GM23338 (cell line): ENCODE measurements at regions not wholly inside any gene's neighbourhood (a gene's known extent, or its start where the extent isn't known, plus 50 kb on each side); places are given as distances from the start of the nearest gene placed in this dataset.

Experiments
- ATAC-seq: fragments of 200-7000 bp; cut with Tn5 transposase; 3 replicates; pipeline ENCODE4 v1.9.1; 2020
- DNase-seq: peaks from one replicate; pipeline ENCODE4 v3.0.0-alpha.2; 2015; ENCODE audit warnings: low spot score
- H2AFZ ChIP-seq: fragments of 200-600 bp; sonication (generic); 2 replicates; pipeline ENCODE4 v1.8.0; 2016; ENCODE audit warnings: antibody characterized with exemption, mild to moderate bottlenecking, moderate library complexity
- H3F3A ChIP-seq: fragments of 200-600 bp; sonication (generic); replicated peaks from 2 replicates; pipeline ENCODE4 v1.8.0; 2017; ENCODE audit warnings: antibody characterized with exemption, mixed run types, low read depth
- H3K27ac ChIP-seq: fragments of 200-600 bp; sonication (generic); 2 replicates; pipeline ENCODE4 v1.6.1; 2016; ENCODE audit warnings: low read depth
- H3K27me3 ChIP-seq: fragments of 200-600 bp; sonication (generic); 2 replicates; pipeline ENCODE4 v1.8.0; 2016; ENCODE audit warnings: mild to moderate bottlenecking, mixed run types, moderate library complexity; ENCODE audit not compliant: insufficient read depth
- H3K36me3 ChIP-seq: fragments of 200-600 bp; sonication (generic); 2 replicates; pipeline ENCODE4 v1.8.0; 2016; ENCODE audit warnings: mild to moderate bottlenecking; ENCODE audit not compliant: insufficient read depth
- H3K4me1 ChIP-seq: fragments of 200-600 bp; sonication (generic); 2 replicates; pipeline ENCODE4 v1.8.0; 2016; ENCODE audit warnings: mild to moderate bottlenecking, moderate library complexity; ENCODE audit not compliant: insufficient read depth
- H3K4me2 ChIP-seq: fragments of 200-600 bp; sonication (generic); 2 replicates; pipeline ENCODE4 v1.7.1; 2017; ENCODE audit warnings: mixed run types
- H3K4me3 ChIP-seq: fragments of 200-600 bp; sonication (generic); 2 replicates; pipeline ENCODE4 v1.6.1; 2016; ENCODE audit warnings: mixed run types
- H3K79me2 ChIP-seq: fragments of 200-600 bp; sonication (generic); replicated peaks from 2 replicates; pipeline ENCODE4 v1.8.0; 2017; ENCODE audit warnings: mild to moderate bottlenecking; ENCODE audit not compliant: insufficient read depth
- H3K9me2 ChIP-seq: fragments of 200-600 bp; sonication (generic); 2 replicates; pipeline ENCODE4 v1.8.0; 2017; ENCODE audit not compliant: insufficient read depth
- H4K20me1 ChIP-seq: fragments of 200-600 bp; sonication (generic); replicated peaks from 2 replicates; pipeline ENCODE4 v1.8.0; 2017; ENCODE audit warnings: mild to moderate bottlenecking; ENCODE audit not compliant: insufficient read depth
- H3K27ac Mint-ChIP-seq: 2 replicates; pipeline ENCODE4 v1.8.0; 2020; ENCODE audit warnings: inconsistent platforms, mild to moderate bottlenecking, moderate library complexity, mixed read lengths
- H3K27me3 Mint-ChIP-seq: 3 replicates; pipeline ENCODE4 v1.8.0; 2022; ENCODE audit warnings: low read depth, mild to moderate bottlenecking, moderate library complexity, mixed read lengths, inconsistent platforms; ENCODE audit not compliant: insufficient read depth, poor library complexity
- H3K36me3 Mint-ChIP-seq: 3 replicates; pipeline ENCODE4 v1.8.0; 2021; ENCODE audit warnings: low read depth, mild to moderate bottlenecking, inconsistent platforms, moderate library complexity, mixed read lengths
- H3K4me1 Mint-ChIP-seq: 3 replicates; pipeline ENCODE4 v1.8.0; 2020; ENCODE audit warnings: mild to moderate bottlenecking, inconsistent platforms, mixed read lengths
- H3K4me3 Mint-ChIP-seq: 3 replicates; pipeline ENCODE4 v1.8.0; 2021; ENCODE audit warnings: moderate library complexity, mild to moderate bottlenecking, inconsistent platforms, mixed read lengths
- H3K9me3 Mint-ChIP-seq: 3 replicates; pipeline ENCODE4 v1.8.0; 2020; ENCODE audit warnings: moderate library complexity, mild to moderate bottlenecking, inconsistent platforms, mixed read lengths
- CTCF ChIP-seq, 2 experiments: fragments of 200-600 bp in 1 of 2; sonication (generic) in 1 of 2; conservative IDR thresholded peaks; 2 replicates each; pipeline versions ENCODE4 v1.5.1 to v1.6.1; 2016 to 2017; ENCODE audit warnings: antibody characterized with exemption in 2 of 2, low read depth in 2 of 2, mild to moderate bottlenecking in 2 of 2, moderate library complexity in 1 of 2
- EZH2 ChIP-seq: fragments of 200-600 bp; sonication (generic); IDR thresholded peaks from one replicate; pipeline ENCODE4 v1.8.0; 2017; ENCODE audit warnings: antibody characterized with exemption, mild to moderate bottlenecking, low read depth; ENCODE audit not compliant: unreplicated experiment
- JUNB ChIP-seq: IDR thresholded peaks from one replicate; pipeline ENCODE4 v1.6.1; 2016; ENCODE audit warnings: antibody characterized with exemption; ENCODE audit not compliant: unreplicated experiment
- NANOG ChIP-seq: IDR thresholded peaks from 2 replicates; pipeline ENCODE4 v1.6.1; 2016; ENCODE audit warnings: antibody characterized with exemption, borderline replicate concordance
- POLR2AphosphoS5 ChIP-seq: IDR thresholded peaks from 2 replicates; pipeline ENCODE4 v1.6.1; 2016; ENCODE audit warnings: antibody characterized with exemption, low read depth
- ZNF114 ChIP-seq: fragments of 250-450 bp; sonication (Bioruptor Pico); IDR thresholded peaks from 2 replicates; pipeline ENCODE4 v1.5.0; 2020; ENCODE audit warnings: mild to moderate bottlenecking, moderate library complexity
- ZNF462 ChIP-seq: fragments of 250-450 bp; sonication (Bioruptor Pico); IDR thresholded peaks from 2 replicates; pipeline ENCODE4 v1.5.0; 2020; ENCODE audit warnings: mild to moderate bottlenecking, moderate library complexity

- no peak overlapping the region for H3K4me3 ChIP-seq
- no peaks in the 10 kb centered on the region for H3F3A ChIP-seq
- H3K9me3 Mint-ChIP-seq = no peaks in the 10 kb centered on the region
- H3K4me3 Mint-ChIP-seq = no peak overlapping the region
- TF ChIP-seq ZNF114 (CRISPR knock-in tag) (no peak), CTCF (conservative IDR thresholded peaks at IDR 0.05; ENCODE audit: low read depth in 2 of 2) (peak in 1 of 2 experiments; percentile 25; a peak in 1 of 4 replicates)
- H3K79me2 ChIP-seq = no peaks in the 10 kb centered on the region
- H3K27ac Mint-ChIP-seq = no peak overlapping the region
- H3K27me3 Mint-ChIP-seq = no peaks in the 10 kb centered on the region
- no peaks in the 10 kb centered on the region for H3K27me3 ChIP-seq
- no peak for DNase-seq
- peaks cover 4% of the 10 kb centered on the region; the same call in 1 of the 2 replicates for H3K9me2 ChIP-seq
- no peaks in the 10 kb centered on the region for H3K4me1 ChIP-seq
- no peak overlapping the region for H3K27ac ChIP-seq
- no peak for ATAC-seq
- H3K36me3 Mint-ChIP-seq = no peaks in the 10 kb centered on the region
- H3K36me3 ChIP-seq = no peaks in the 10 kb centered on the region
- H4K20me1 ChIP-seq = no peaks in the 10 kb centered on the region
- peaks cover 4% of the 10 kb centered on the region; the same call in 2 of the 3 replicates for H3K4me1 Mint-ChIP-seq
- no peak overlapping the region for H3K4me2 ChIP-seq
- H2AFZ ChIP-seq = no peak overlapping the region
Observed at GRCh38 chr9:18149471-18150011, 324.4 kb upstream of the ADAMTSL1 start.

- ATAC-seq (no peak), DNase-seq (peak; percentile 31)
- Mint-ChIP-seq H3K4me1 (no peaks in the 10 kb centered on the region), H3K4me3 (no peak overlapping the region), H3K9me3 (no peaks in the 10 kb centered on the region), H3K27me3 (no peaks in the 10 kb centered on the region), H3K27ac (no peak overlapping the region), H3K36me3 (no peaks in the 10 kb centered on the region)
- no peak overlapping the region for H3K4me3 ChIP-seq
- H3K27me3 ChIP-seq = no peaks in the 10 kb centered on the region
- no peaks in the 10 kb centered on the region for H3F3A ChIP-seq
- no peak overlapping the region for H3K27ac ChIP-seq
- no peak overlapping the region for H2AFZ ChIP-seq
- no peaks in the 10 kb centered on the region for H4K20me1 ChIP-seq
- TF ChIP-seq ZNF462 (CRISPR knock-in tag) = no peak
- TF ChIP-seq POLR2AphosphoS5 = no peak
- no peak for TF ChIP-seq JUNB
- no peak for TF ChIP-seq NANOG
- TF ChIP-seq EZH2 = no peak
- no peaks in the 10 kb centered on the region for H3K79me2 ChIP-seq
- peaks cover 14% of the 10 kb centered on the region for H3K9me2 ChIP-seq
- H3K4me1 ChIP-seq = no peaks in the 10 kb centered on the region
- no peak overlapping the region for H3K4me2 ChIP-seq
- H3K36me3 ChIP-seq = no peaks in the 10 kb centered on the region
Observed at GRCh38 chr9:18154661-18155060, 319.3 kb upstream of the ADAMTSL1 start.
